Fibroblast of peridontal ligament (primary cell): ENCODE measurements at regions not wholly inside any gene's neighbourhood (a gene's known extent, or its start where the extent isn't known, plus 50 kb on each side); places are given as distances from the start of the nearest gene placed in this dataset.

Source experiments
- DNase-seq: peaks from one replicate; pipeline ENCODE4 v3.0.0-alpha.2; 2010; ENCODE audit errors: extremely low read depth

GRCh38 chr2:111710085-111710484, 173.9 kb downstream of the ANAPC1 start:
- no peak for DNase-seq

GRCh38 chr2:111710613-111711012, 173.4 kb downstream of the ANAPC1 start:
- no peak for DNase-seq

- no peak for DNase-seq
These were observed 172.7 kb downstream of the ANAPC1 start for GRCh38 chr2:111711270-111711669.

- DNase-seq, result no peak
These were observed 171.6 kb downstream of the ANAPC1 start for GRCh38 chr2:111712361-111712760.

GRCh38 chr2:111712940-111713515, 171.0 kb downstream of the ANAPC1 start:
- no peak for DNase-seq

GRCh38 chr2:111715987-111716904, 167.7 kb downstream of the ANAPC1 start:
- no peak for DNase-seq

GRCh38 chr2:111716905-111717775, 166.9 kb downstream of the ANAPC1 start:
- no peak for DNase-seq
